ENCODE measurements at regions not wholly inside any gene's neighbourhood (a gene's known extent, or its start where the extent isn't known, plus 50 kb on each side); places are given as distances from the start of the nearest gene placed in this dataset.
A peak's percentile ranks its signal among the peaks of the same experiment; 100 is the strongest.

DNA sequence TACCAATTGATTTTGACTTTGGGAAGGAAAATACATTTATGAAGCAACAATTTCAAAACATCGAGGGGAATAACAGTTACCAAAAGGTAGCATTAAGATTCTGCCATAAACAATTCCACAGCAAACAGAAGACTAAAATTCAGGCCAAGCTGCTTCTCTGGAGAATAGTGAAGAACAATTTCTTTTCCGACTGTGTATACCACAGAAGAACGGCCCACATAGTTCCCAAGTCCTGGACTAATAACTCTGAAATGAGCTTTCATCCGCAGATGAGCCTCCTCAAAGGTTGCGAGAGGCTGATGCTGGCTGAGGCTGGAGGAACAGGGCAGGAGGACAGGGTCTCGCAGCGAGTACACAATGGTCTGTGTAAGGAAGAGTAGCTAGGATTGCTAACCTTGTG lies 278.9 kb upstream of the TCF4 start:
- DNase-seq = no peak

DNA sequence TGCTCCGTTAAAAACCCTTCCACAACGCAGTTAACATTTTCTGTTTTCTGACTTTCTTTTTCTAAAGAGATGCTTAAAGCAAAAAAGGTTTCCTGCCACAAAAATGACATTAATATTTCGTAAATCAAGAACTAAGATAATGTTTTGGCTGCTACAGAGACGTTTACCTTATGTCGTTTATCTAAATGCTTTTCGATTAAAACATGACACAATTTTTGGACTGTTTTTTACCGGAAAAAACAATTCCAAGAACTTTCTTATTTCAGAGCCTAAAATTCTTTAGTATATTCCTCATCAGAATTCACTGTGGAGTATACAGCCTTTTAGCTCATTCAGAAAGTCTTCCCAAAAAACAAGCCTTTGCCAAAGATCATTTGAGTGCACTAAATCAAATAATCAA lies 278.0 kb upstream of the TCF4 start:
- no peak for DNase-seq

DNA sequence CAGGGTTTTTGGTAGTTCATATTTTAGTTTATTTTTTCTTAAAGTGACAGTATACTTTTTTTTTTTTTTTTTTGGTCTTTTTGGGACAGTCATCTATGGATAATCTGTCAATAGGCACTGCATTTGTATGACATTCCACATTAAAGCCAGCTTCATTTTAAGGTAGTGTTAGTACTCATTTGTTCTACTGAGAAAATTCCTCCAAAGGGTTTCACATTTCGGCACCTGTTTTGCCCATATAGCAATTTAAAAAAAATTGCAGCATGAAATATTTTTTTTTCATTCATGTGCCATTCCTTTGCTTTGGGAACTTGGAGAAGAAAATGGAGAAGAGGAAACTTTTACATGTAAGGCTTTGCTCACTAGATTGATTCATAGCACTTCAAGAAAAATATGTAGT lies 276.3 kb upstream of the TCF4 start:
- no peak for DNase-seq

DNA sequence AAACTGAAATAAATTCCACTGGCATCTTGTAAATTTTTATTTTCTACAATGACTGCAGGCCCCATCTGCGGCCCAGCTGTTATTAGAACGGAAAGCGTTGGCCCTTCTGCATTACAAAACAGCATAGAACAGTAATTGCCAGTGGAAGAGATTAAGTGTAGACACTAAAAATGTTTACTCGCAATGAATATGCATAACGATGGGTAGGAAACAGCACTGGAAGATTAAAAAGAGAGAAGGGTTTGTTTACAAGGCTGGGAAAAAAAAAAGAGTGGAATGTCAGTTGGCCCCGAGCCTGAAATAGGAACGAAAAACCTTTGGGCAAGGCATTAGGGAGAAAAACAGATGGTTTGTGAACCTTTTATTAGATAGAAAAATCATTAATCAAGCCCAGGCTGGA lies 275.9 kb upstream of the TCF4 start:
- no peak for DNase-seq

DNA sequence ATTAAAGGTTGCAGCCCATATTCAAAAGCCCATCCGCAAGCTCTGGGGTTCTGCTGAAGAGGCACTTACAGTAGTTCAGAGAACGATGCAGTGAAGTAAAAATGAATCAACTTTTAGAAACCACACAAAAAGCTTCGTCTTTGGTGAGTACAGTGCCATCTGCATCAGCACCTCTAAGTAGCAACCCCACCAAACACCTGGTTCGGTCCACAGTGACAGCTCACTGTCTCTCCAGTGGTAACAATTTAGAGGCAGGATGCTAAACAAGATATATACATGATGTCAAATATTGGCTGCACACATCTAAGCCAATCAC lies 275.4 kb upstream of the TCF4 start:
- no peak for DNase-seq

DNA sequence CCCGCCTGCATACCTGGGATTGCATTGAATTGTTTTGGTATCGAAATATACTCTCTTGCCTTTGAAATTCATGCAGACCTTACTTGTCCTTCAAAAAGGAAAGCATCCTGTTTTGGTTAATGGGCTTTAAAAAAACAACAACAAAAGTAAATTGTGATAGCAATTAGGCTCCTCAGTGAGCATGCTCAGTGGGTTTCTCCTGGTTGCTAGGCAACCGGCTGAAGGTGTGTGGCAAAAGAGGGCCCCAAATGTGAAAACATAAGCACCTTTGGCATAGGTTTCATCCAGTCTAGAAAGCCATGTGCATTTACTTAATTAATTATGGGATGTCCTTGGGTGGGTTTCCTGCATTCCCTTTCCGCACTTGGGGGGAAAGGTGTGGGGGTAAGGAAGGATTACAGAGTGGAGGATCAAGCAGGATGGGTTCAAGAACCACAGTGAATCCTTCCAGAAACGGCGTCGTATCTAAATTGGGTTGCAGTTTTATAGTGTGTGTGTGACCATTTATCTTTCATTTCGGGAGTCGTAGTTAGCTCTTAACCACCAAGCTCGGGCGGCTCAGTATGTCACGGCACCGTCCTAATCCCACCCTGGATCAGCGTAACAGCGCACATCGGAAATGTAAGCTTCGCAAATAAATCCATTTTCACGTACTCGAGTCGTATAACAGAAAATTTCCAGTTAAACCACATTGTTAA lies 274.9 kb upstream of the TCF4 start:
- peak in 2 of 3 experiments; percentile 16 to 58 for DNase-seq

DNA sequence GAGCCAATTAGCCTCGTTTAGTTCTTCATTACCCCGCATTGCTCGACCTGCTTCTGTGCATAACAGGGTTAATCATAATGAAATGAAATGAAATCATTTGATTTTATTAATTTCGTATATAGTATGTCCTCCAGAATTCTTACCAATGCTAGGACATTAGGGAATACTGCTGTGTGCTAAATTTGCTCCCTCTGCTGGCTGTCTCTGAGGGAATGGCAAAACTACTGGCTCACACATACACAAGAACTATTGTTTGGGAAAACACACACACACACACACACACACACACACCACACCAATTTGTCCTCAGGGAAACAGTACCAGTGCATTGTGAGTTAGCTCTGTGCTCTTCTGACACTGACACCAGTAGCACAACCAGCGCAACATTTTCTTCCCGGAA lies 273.3 kb upstream of the TCF4 start:
- peak in 2 of 3 experiments; percentile 22 to 52 for DNase-seq

DNA sequence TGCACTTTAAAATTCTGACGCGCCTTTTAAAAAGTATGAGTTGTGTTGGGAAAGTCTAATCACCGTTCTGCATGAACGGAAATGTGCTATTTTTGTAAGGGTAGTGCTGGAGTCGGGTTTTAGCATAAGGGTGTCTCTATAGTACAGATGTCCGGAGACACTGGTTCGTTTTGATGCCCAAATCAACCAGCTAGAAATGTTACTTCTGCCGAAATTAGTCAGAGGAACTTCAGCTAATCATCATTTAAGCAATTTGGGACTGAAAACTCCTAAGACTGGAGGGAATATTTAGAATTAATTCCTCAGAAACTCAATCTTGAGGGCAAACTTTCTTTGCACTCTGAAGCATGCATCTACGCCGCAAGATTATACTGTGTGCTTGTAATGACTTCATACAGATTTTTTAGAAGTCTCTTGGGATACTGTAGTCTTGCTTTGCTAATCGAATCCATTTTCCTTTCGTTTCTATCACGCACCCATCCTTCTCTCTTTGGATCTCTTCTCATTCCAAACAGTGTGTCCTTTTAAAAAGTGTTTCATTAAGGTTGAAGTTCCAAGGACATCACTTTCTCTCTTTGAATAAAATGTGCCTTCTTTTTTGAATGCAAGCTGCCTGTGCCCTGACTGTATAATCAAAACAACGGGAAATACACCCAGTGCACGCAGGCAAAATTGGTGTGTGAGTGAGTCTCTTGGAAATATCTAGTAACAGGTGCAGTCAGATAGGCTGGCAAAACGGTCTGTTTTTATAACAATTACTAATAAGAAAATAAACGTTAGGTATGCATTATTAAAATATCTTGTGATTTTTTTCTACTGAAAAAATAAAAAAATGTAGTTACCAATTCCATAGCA lies 270.9 kb upstream of the TCF4 start:
- no peak for DNase-seq

DNA sequence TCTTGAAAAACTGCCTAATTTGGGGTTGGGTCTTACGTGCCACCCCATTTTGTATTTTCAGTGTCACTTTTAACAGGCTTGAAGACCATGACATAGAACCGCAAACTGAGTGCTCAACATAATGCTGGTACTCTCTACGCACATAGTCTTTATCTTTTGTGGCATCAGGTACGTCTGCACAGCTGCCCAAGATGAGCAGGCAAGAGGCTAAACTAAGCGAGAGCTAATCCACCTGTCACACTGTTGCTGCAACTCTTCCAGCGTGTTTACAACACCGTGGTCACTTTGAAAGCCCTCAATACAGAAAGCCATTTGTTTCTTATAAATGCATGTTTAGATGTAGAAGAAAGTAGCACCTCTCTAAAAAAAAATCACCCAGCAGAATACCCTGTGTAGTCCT lies 270.0 kb upstream of the TCF4 start:
- DNase-seq = peak in 1 of 3 experiments; percentile 15

DNA sequence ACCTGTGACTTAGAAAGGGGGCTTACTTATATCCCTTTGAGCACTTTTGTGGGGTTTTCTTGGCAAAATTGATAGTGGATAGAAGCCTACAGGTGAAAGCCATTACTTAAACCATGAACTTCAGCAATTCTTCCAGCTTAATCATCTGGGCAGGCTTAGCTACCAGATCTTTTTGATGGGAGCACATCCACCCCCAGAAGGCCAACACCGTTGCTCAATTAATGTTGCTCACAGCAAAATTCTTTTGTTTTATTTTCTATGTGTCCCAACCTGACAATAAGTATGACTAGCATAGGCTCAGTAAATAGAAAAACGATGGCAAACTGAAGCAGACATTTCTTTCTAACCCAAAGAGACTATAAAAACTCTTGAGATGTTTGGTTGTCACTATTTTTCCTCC lies 269.4 kb upstream of the TCF4 start:
- no peak for DNase-seq

DNA sequence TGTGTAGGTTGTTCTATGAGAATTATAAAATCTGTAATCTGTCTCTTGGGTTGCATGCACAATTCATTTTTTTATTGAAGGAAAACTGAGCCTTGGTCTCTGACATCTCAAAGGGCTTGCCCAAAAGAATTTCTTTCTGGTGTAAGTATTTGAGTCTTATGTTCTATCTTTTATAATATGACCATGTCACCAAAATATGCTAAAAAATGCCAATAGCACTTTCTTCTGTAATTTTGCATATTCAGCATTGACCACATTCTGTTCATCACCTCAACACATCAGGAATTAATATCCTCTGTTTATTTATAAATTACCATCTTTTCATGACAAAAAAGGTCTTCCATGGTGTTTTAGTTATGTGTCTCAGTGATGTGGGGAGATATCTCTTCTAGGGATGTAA lies 268.7 kb upstream of the TCF4 start:
- DNase-seq = no peak

DNA sequence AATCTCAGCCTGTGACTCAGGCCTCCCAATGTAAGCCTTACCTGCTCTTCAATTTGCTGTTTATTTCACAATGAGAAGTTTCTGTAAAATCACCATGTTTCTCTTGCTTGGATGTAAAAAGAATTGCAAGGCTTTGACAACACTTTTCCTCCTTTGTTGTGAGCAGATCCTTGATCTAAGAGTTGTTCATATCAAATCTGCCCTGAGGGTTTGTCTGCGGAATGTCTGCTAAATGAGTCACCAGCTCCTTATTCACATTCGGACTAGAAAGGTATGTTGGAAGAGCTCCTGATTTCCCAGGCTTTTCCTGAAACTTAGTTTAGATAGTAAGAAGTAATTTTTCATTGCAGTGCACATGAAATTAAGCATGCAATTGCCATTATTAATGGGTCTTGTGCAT lies 268.2 kb upstream of the TCF4 start:
- no peak for DNase-seq

DNA sequence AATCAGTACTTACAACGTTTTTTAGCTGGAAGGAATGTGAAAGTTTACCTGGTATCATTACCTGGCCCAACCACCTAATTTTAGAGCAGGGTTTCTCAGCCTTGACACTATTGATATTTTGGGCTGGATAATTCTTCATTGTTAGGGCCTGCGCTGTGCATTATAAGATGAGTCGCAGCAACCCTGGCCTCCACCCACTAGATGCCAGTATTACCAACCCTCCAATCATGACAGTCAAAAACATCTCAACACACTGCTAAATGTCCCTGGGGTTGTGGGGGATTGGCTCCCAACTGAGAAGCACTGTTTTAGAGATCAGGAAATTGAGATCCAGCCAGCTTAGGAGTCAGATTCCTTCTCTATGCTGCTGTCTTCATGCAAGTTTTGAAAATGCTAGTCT lies 265.3 kb upstream of the TCF4 start:
- no peak for DNase-seq

DNA sequence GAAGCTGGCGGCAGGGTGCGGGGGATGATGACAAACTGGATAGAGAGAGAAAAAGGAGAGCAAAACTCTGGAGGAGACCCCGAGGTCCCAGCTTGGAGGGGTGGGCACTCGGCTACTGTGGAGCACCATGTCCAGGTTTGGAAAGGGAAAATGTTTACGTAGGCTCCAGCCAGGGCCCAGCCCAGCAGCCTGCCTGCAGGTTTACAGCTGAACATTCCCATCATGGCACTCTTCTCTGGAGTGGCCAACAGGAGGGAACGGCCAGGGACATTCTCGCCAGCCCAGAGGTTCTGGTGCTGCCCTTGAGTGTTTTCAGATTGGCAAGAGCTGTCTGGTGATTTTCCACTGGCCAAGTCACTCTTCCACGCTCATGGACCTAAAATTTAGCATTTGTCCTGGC lies 262.9 kb upstream of the TCF4 start:
- no peak for DNase-seq

DNA sequence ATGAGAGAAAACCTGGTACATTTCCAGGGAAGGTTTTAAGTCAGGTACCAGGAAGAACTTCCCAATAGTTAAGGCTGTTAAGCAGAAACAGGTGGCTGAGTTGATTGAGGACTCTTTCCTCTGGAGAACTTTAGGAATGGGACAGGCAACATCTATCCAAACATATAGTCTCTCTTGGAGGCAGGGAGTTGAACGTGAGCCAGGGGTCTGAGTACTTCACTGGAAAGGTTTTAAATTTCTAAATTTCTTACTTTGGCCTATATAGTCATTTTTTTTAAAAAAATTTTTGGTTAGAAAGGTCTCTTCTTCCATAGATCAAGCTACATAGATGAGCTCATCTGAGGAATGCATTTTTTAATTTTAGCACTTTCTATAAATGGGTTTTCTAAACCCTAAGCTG lies 261.4 kb upstream of the TCF4 start:
- no peak for DNase-seq

DNA sequence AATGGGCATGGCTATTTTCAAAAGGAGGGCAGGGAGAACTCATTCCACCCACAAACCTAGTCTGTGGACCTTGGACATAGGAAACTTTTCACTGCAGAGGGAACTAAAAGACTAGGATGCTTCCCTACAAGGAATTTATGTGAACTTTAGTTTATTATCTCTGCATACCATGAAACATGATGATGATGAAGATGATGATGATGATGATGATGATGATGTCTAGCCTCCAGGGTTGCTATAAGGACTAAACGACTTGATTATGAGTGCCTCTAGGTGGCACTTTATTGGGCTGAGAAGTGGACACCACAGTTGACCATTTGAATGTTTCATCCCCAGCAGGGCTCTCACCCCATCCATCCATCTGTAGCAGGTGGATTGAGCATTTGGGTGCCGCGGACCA lies 260.0 kb upstream of the TCF4 start:
- no peak for DNase-seq

DNA sequence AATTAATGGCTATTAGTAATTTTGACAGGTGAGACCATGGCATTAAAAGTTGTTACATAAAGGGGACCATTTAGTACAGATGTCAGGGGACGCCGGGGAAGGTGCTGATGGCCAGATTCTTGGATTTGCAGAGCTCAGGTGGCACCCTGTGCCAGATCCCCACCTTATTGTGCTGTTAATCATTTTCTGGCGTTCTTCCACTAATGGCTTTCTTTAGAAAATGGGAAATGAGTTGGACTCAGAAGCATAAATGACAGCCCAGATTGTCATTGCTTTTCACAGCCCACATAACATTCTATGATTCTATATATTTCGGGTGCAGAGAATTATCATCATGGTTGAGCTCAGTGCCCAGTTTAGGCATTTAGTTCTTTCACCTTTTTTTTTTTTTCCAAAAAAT lies 257.2 kb upstream of the TCF4 start:
- peak in 1 of 3 experiments; percentile 64 for DNase-seq

DNA sequence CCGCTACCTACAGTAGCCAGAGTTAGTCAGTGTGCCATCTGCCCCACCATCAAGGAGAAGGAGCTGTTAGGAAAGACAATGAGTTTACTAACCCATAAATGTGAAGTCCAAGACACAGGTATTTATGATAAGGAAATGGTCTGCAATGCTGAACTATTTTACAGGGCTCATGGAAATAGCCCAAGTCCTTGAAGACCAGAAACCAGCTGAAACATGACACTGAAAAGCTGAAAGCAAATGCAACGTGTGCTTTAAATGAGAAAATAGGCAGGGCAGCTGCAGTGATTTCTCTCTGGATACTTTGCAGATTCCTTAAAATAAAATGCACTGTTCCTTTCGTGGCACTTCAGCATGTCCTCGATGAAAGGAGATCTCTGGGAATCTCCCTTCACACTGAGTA lies 256.4 kb upstream of the TCF4 start:
- DNase-seq = no peak

DNA sequence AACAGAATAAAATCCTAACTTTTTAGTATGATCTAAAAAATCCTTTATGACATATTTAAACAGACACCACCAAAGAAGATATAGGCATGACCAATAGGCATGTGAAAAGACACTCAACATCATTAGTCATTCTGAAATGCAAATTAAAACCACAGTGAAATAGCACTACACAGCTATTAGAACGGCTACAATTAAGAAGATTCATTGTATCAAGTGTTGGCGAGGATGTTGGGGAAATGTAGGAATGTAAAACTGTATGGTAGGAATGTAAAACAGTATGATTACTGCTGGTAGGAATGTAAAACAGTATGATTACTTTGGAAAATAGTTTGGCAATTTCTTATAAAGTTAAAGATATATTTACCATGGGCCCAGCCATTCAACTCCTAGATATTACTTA lies 253.3 kb upstream of the TCF4 start:
- DNase-seq = no peak

DNA sequence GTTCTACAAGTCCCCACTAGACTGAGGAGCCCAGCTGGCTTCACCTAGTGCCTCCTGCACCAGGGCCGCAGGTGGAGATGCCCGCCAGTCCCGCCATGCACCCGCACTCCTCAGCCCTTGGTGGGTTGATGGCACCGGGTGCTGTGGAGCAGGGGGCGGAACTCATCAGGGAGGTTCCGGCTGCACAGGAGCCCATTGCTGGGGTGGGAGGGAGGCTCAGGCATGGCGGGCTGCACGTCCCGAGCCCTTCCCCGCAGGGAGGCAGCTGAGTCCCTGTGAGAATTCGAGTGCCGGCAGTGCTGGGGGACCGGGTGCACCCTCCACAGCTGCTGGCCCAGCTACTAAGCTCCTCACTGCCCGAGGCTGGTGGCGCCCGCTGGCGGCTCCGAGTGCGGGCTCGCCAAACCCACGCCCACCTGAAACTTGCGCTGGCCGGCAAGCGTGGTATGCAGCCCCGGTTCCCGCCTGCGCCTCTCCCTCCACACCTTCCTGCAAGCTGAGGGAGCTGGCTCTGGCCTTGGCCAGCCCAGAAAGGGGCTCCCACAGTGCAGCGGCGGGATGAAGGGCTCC lies 252.7 kb upstream of the TCF4 start:
- DNase-seq = no peak

DNA sequence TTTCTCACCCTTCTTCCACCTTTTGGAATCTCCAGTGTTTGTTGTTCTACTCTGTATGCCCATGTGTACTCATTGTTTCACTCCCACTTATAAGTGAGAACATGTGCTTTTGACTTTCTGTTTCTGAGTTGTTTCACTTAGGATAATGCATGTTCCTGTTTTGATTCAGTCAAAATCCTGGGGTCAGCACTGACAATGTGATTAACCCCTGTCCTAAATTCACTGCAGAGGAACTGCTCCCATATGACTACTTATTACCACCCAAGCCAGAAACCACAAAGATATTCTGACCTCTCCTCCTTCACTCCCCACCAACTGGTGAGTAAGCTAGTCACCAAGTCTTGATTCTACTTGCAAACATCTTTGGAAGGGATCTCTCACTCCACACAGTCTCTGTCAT lies 251.4 kb upstream of the TCF4 start:
- DNase-seq = no peak

DNA sequence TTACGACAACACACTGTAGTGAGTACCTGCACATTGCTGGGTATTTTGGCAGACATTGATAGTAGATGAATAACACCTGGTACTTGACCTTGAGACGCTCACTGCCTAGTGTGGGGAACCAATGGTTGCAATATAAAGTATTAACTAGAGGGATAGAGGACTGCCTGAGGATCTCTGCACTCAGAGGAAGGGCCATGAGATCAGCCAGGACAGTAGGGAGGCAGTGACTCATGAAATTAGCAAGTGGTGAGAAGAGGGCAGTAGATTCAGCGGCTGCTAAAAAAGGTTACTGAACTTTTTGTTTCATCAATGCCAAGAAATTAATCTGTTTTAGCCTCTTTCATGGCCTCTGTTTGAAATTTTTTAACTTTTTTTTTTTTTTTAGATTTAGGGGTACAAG lies 250.8 kb upstream of the TCF4 start:
- no peak for DNase-seq

DNA sequence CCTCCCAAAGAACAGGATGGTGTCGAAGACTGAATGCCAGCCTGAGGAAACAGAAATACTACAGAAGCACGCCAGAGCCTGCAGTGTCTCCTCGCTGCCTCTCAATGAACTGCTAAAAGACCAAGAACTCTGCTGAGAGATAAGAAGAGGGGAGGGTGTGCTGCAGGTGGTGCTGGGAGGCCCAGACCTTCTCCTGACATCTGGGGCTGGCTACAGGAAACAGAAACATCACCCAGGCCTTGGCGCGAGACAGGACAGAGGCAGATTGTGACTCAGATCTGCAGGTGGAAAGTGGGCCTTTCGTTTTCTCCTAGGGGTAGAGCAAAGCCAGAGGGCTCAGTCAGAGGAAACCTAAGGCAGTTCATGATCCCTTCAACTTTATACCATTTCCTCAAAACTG lies 250.3 kb upstream of the TCF4 start:
- no peak for DNase-seq

DNA sequence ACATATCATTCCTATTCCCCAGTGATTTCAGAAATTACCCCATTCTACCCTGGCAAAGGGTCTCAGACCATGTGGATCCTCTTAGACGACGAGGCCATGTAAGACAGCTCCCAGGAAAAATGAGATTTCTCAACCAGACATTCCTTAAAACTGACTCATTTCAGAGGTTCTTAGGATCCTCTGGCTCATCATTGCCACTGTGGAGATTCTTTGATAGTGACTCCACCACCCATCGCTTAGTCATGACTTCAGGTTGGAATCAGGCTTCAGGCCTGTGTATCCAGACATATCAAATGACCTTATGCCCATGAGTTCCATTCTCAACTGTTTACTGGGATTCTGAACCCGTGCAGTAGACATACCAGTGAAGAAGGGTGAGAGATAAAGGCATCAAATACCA lies 245.6 kb upstream of the TCF4 start:
- DNase-seq = no peak

DNA sequence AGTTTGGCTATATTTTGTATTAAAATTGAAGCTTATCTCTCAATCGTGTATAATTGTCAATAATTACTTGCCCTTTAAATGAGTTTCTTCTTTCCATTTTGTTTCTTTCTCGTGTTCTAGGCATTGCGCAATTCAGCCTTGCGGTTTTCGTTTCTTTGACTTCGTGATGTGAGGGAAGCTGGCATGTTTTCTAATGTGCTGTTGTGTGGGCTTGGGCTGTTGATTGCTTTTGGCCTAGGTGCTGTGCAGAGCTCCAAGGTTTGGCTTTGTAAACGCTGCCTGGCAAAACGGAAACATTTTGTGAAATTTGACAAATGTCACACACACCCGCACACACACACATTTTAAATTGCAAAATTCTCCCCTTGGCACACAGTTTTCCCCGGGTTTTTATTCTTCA lies 242.6 kb upstream of the TCF4 start:
- no peak for DNase-seq

Measured in NCI-H1417 (cell line).